NCI-H1048 (cell line): ENCODE measurements at regions not wholly inside any gene's neighbourhood (a gene's known extent, or its start where the extent isn't known, plus 50 kb on each side); places are given as distances from the start of the nearest gene placed in this dataset.

Experiments
- DNase-seq: peaks from one replicate; lab custom pipeline; 2025; lab: John Stamatoyannopoulos, UW

GRCh38 chr14:21987937-21988336 is 314.3 kb upstream of the OR4E1 start:
- no peak for DNase-seq

DNA sequence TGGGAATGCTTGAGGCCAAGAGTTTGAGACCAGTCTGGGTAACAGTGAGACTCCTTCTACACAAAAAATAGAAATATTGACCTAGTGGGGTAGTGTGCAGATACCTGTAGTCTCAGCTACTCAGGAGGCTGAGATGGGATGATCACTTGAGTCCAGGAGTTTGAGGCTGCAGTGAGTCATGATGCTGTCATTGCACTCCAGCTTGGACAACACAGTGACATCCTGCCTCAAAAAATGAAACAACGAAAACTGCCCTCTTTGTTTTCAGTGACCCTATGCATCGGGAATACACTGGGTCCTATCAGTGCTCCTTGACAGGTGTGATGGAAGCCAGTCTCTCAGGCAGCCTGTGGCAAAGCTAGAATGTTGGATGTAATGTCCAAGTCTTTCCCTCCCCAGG is 311.5 kb upstream of the OR4E1 start:
- no peak for DNase-seq

DNA sequence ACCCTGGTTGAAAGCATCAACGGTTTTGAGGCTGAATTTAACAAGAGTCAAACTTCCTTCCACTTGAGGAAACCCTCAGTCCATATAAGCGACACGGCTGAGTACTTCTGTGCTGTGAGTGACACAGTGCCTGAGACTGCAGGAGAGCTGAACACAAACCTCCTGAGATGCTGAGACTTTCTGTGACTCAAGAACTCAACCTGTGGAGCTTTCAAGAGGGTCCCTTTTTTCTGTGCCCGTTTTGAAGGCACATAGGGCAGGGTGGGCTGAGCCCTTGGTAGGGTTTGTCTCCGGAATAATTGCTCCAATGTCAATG is 305.3 kb upstream of the OR4E1 start:
- DNase-seq, result no peak

- peak; percentile 42 for DNase-seq
Measured at GRCh38 chr14:21978184-21978998, 304.8 kb upstream of the OR4E1 start.

DNA sequence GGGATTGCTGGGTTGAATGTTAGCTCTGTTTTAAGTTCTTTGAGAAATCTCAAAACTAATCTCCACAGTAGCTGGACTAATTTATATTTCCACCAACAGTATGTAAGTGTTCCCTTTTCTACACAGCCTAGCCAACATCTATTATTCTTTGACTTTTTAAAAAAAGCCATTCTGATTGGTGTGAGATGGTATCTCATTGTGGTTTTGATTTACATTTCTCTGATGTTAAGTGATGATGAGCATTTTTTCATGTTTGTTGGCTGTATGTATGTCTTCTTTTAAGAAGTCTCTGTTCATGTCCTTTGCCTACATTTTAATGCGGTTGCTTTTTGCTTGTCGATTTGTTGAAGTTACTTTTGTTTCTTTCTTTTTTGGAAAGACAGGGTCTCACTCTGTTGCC is 301.1 kb upstream of the OR4E1 start:
- DNase-seq, result no peak

GRCh38 chr14:21965042-21965441 is 291.4 kb upstream of the OR4E1 start:
- DNase-seq, result no peak

GRCh38 chr14:21964180-21964579 is 290.6 kb upstream of the OR4E1 start:
- DNase-seq, result no peak

DNA sequence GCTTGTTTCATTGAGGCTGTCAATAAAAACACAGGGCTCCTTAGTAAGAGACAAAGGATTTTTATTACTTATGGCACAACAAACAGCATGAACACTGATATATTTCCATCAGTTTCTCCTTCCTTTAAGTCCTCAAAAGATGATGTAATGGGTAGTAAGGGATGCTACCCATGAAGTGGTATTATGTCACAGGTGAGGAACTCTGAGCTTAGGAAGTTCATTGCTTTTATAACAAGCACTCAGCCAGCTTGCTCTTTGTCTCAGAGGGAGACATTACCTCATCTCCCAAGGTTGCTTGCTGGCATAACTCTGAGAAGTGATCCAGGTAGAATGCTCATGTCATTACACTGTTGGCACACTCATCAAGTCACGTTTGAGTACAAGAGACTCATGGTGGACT is 287.0 kb upstream of the OR4E1 start:
- DNase-seq, result no peak

DNA sequence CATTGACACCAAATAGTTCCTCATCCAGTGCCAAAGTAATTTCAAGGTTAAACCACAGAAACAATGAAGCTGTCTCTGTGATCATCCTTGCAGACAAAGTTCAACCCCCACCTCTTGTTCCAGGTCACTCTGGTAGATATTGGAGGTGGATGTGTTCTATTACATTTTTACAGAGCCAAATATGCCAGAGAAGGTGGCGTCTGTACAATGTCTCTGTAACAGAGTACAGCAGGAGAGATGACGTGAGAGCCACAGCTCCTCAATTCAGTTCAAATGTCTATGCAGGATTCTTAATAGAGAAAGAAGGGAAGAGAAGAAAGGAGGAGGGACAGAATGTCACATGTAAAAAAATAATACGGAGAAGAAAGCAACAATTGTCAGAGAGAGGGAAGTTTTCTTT is 268.3 kb upstream of the OR4E1 start:
- no peak for DNase-seq

DNA sequence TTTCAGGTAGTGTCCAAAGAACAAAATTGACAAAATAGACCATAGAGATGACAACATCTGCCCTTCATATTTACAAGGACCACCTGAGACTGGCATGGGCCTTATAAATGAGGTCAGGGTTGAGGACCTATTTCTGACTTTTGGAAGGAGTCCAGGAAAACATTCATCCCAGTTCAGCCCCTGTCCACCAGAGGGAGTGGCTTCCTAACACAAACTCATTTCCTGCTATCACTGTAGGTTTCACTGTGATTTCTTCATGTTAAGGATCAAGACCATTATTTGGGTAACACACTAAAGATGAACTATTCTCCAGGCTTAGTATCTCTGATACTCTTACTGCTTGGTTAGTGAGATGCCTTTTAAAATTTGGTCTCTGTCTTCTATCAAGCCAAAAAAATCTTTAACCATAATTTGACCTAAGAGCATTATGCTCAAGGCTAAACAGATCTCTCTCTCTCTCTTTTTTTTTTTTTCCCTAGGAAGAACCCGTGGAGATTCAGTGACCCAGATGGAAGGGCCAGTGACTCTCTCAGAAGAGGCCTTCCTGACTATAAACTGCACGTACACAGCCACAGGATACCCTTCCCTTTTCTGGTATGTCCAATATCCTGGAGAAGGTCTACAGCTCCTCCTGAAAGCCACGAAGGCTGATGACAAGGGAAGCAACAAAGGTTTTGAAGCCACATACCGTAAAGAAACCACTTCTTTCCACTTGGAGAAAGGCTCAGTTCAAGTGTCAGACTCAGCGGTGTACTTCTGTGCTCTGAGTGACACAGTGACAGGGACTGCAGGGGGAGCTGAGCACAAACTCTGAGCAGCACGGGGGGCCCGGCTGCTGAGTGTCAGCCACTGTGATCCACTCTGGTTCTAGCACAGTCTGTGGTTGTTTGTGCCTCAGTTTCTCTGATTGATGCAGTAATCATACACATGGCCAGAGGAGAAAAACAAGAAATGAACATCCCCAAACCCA is 267.6 kb upstream of the OR4E1 start:
- DNase-seq, result no peak

DNA sequence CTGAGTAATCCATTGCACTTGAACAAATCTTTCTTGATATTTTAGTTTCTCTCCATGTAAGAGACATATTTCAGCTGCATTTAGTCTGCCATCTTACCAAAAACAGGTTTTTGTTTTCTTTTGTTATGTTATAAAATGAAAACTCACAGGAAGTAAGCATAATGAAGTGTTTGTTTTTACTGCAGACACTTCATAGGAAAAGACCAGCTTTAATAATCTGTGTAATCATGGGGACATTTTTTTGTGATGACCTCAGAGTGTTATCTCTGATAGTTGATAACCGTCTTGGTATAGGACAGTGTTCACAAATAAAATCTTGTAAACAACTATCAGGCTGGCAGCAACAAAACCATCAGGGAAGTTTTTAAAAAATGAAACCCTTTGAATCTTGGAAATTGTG is 266.2 kb upstream of the OR4E1 start:
- DNase-seq, result no peak

GRCh38 chr14:21937996-21938395 is 264.4 kb upstream of the OR4E1 start:
- no peak for DNase-seq

GRCh38 chr14:21933681-21934080 is 260.1 kb upstream of the OR4E1 start:
- no peak for DNase-seq

GRCh38 chr14:21924479-21924878 is 250.9 kb upstream of the OR4E1 start:
- DNase-seq, result no peak

DNA sequence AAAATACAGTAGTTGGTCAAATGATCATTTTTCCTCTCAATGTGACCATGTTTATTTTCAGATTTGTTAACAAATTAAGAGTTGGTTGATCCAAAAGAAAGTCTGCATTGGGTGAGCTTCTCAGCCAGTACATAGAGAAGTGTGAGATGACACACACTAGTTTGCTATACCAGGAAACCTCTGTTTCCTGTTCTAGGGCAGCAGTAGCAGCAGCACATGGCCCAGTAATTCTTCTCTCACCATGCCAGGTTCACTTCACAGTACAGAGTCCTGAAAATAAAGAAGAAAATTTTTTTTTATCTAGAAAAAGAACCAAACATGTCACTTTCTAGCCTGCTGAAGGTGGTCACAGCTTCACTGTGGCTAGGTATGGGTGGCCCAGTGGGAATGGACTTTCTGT is 250.2 kb upstream of the OR4E1 start:
- DNase-seq, result no peak

DNA sequence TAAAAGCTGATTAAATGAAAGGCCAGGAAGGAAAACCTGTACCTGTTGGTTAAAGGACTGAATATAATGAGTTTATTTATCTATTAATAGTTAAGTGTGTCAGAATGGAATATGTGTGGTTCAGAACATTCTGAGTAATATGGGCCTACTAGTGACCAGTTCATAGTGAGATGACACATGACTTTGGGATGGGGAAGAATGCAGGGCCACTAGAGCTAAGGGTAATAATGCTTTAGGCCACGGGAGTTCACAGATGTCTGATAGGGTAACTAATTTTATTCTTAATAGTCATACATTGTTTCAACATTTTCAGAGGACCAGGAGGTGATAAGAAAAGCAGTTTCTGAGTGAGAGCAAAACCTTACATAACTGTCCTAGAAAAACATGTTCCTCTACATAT is 247.8 kb upstream of the OR4E1 start:
- DNase-seq, result no peak

DNA sequence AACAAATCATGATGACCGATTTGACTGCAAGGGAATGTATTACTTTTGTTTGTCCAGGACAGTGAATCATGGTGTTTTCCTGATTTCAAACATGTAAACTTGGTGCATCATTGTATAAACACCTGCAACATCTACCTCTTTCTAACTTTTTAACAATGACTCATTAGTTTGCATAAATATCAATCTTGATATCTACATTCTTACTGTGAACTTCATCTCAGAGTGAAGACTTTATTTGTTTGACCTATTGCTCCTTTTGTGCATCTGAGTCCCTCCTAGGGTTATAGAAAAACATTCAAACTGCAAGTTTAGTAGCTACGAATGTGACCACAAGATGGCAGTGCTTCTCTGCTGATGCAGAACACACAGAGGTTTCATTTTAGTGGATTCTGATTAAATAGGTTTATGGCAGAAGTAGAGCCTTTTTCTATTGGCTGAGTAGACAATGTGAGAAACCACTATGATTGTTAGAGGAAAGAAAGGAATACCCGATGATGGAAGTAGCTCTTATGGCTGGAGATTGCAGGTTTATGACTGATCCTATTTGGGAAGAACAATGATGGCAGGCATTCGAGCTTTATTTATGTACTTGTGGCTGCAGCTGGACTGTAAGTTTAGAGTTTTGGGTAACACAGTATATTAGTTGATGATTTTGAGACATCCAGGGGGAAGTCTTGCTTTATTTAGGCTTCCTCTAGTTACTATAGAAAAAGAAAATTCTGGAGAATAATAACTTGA is 244.2 kb upstream of the OR4E1 start:
- DNase-seq, result peak; percentile 13

GRCh38 chr14:21915826-21916225 is 242.2 kb upstream of the OR4E1 start:
- no peak for DNase-seq

DNA sequence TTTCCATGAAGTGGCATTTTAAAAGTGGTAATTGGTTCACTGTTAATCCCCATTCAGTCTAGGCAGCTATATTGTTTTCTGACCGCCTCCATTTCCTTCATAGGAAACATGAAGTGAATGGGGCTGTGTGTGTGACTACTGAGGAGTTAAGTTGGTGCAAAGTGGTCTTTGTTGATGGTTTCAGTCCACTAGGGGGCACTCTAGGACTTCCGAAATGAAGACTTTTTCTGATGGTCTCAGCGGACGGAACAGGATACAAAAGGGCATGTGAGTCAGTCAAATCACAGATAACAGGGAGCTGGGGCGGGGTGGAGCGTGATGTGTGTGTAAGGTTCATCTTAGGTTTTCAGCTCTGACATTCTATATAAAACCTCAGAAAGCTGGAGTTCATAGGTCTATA is 240.1 kb upstream of the OR4E1 start:
- peak; percentile 60 for DNase-seq

DNA sequence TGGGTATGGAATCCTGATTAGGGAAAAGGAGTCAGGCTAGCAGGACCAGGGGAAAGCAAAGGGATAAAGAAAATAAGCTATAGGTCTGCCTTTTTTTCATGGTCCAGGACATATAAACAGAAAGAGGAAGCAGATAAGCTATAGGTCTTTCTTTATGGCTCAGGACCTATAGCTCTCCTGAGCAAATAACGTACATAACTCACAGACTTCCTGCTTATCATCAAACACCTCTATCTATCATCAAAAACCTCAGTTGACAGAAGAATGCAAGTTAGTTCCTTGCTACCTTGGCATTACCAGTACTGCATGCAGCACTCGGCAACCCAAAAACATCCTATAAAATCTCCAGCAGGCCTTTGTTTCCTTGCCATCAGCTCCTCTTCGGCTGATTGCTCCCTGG is 238.7 kb upstream of the OR4E1 start:
- DNase-seq, result no peak

DNA sequence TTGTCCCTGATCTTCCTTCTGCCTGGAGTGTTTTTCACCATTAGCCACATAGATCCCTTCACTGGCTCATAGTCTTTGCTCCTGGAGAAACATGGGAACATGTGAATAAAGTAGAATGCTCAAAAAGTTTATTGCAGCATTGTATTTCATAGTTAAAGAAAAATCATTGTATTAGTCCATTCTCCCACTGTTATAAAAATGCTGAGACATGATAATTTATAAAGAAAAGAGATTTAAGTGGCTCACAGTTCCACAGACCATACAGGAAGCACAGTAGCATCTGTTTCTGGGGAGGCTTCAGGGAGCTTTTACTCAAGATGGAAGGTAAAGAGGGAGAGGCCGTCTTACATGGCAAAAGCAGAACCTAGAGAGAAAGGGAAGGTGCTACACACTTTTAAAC is 238.3 kb upstream of the OR4E1 start:
- DNase-seq, result no peak

GRCh38 chr14:21910260-21910659 is 236.6 kb upstream of the OR4E1 start:
- DNase-seq, result no peak
